HCT116 (cell line): ENCODE measurements at regions not wholly inside any gene's neighbourhood (a gene's known extent, or its start where the extent isn't known, plus 50 kb on each side); places are given as distances from the start of the nearest gene placed in this dataset.

Source experiments
- ATAC-seq: fragments of 200-7000 bp; cut with Tn5 transposase; 2 replicates; pipeline ENCODE4 v1.9.1; 2020; ENCODE audit warnings: mild to moderate bottlenecking, moderate library complexity
- BruUV-seq: library from RNA; stranded (reverse); fragments of 400-500 nt; replicated peaks from 2 replicates; lab custom pipeline; 2021; lab: Mats Ljungman, UMichigan
- CTCF ChIA-PET: fragments of 300-600 bp; sonication (Branson Sonifier 250); formaldehyde crosslinking; loops from one replicate; lab custom pipeline; 2021; ENCODE audit warnings: antibody characterized with exemption; lab: Charles Lee
- POLR2A ChIA-PET: fragments of 300-600, 350-600 bp; sonication (Branson Sonifier 250); formaldehyde crosslinking; loops from one replicate; lab custom pipeline; 2021; ENCODE audit warnings: antibody characterized with exemption; lab: Charles Lee
- RAD21 ChIA-PET, 2 experiments: fragments of 300-600 bp; sonication (Branson Sonifier 250); formaldehyde crosslinking; loops; one replicate each; lab custom pipeline; 2023; ENCODE audit warnings: low total read pairs in 2 of 2; ENCODE audit not compliant: uncharacterized antibody in 2 of 2, unreplicated experiment in 2 of 2, low non-redundant PET in 1 of 2; lab: Charles Lee
- DNase-seq: peaks from one replicate; pipeline ENCODE4 v3.0.0-alpha.2; 2010; ENCODE audit warnings: low read depth, low spot score
- H2AFZ ChIP-seq: fragments of 200-600 bp; shearing (Covaris generic), sonication (generic); 2 replicates; pipeline ENCODE4 v1.6.1; 2017; ENCODE audit warnings: low read depth, mixed run types, mixed read lengths, antibody characterized with exemption, low read length; ENCODE audit not compliant: poor library complexity, severe bottlenecking
- H3K27ac ChIP-seq: 2 replicates; pipeline ENCODE4 v1.5.1; 2012; ENCODE audit warnings: low read depth, low read length
- H3K27me3 ChIP-seq: fragments of 200-600 bp; sonication (generic); 2 replicates; pipeline ENCODE4 v1.6.1; 2016; ENCODE audit warnings: mixed run types, low read length, mixed read lengths; ENCODE audit not compliant: insufficient read depth
- H3K36me3 ChIP-seq, 2 experiments: fragments of 200-500 bp in 1 of 2; fragments of 200-600 bp in 1 of 2; sonication (Bioruptor generic) in 1 of 2; sonication (generic) in 1 of 2; 2 replicates each; pipeline versions ENCODE4 v1.5.1 to v1.6.1; 2014 to 2016; ENCODE audit warnings: low read length in 2 of 2, inconsistent platforms in 1 of 2, mixed read lengths in 1 of 2, mixed run types in 1 of 2; ENCODE audit not compliant: insufficient read depth in 2 of 2, control insufficient read depth in 1 of 2
- H3K4me1 ChIP-seq, 2 experiments: fragments of 200-600 bp in 1 of 2; sonication (generic) in 1 of 2; 2 replicates each; pipeline versions ENCODE4 v1.5.1 to v1.6.1; 2012 to 2017; ENCODE audit warnings: low read length in 2 of 2, inconsistent platforms in 1 of 2, mild to moderate bottlenecking in 1 of 2, mixed read lengths in 1 of 2, mixed run types in 1 of 2, moderate library complexity in 1 of 2; ENCODE audit not compliant: insufficient read depth in 2 of 2, control insufficient read depth in 1 of 2
- H3K4me2 ChIP-seq: fragments of 200-600 bp; sonication (generic); 2 replicates; pipeline ENCODE4 v1.6.1; 2017; ENCODE audit warnings: mixed run types, low read length, mixed read lengths
- H3K4me3 ChIP-seq, 2 experiments: fragments of 200-600 bp in 1 of 2; sonication (generic) in 1 of 2; replicated peaks in 1 of 2; 2 replicates each; pipeline ENCODE4 v1.5.1; 2011 to 2016; ENCODE audit warnings: low read length in 2 of 2, control low read depth in 1 of 2, low read depth in 1 of 2, mild to moderate bottlenecking in 1 of 2, mixed read lengths in 1 of 2, mixed run types in 1 of 2
- H3K79me2 ChIP-seq: fragments of 200-600 bp; sonication (generic); 2 replicates; pipeline ENCODE4 v1.6.1; 2017; ENCODE audit warnings: mild to moderate bottlenecking, mixed run types, low read length, moderate library complexity, mixed read lengths; ENCODE audit not compliant: insufficient read depth
- H3K9ac ChIP-seq: fragments of 200-600 bp; sonication (generic); 2 replicates; pipeline ENCODE4 v1.6.1; 2016; ENCODE audit warnings: low read length, mixed read lengths
- H3K9me2 ChIP-seq: fragments of 200-600 bp; sonication (generic), shearing (Covaris generic); 2 replicates; pipeline ENCODE4 v1.6.1; 2017; ENCODE audit warnings: mixed run types, mild to moderate bottlenecking, moderate library complexity; ENCODE audit not compliant: insufficient read depth
- H3K9me3 ChIP-seq, 2 experiments: fragments of 200-500 bp in 1 of 2; fragments of 200-600 bp in 1 of 2; sonication (Bioruptor generic) in 1 of 2; sonication (generic) in 1 of 2; 2 replicates each; pipeline ENCODE4 v1.6.1; 2014 to 2017; ENCODE audit warnings: low read length in 2 of 2, mixed read lengths in 2 of 2, inconsistent platforms in 1 of 2, low read depth in 1 of 2, mild to moderate bottlenecking in 1 of 2, mixed run types in 1 of 2, moderate library complexity in 1 of 2; ENCODE audit not compliant: control insufficient read depth in 1 of 2, insufficient read depth in 1 of 2
- H4K20me1 ChIP-seq: fragments of 200-600 bp; sonication (generic), shearing (Covaris generic); 2 replicates; pipeline ENCODE4 v1.6.1; 2017; ENCODE audit warnings: mixed run types, mild to moderate bottlenecking, moderate library complexity; ENCODE audit not compliant: insufficient read depth
- ATF3 ChIP-seq: IDR thresholded peaks from 2 replicates; pipeline ENCODE4 v1.6.1; 2012
- CBX3 ChIP-seq: IDR thresholded peaks from 2 replicates; pipeline ENCODE4 v1.6.1; 2012; ENCODE audit warnings: low read depth
- CEBPB ChIP-seq: IDR thresholded peaks from 2 replicates; pipeline ENCODE4 v1.6.1; 2012; ENCODE audit warnings: low read depth
- CTCF ChIP-seq, 3 experiments: fragments of 200-600 bp in 1 of 3; sonication (generic) in 1 of 3; IDR thresholded peaks in 2 of 3; conservative IDR thresholded peaks in 1 of 3; 2 replicates each; pipeline ENCODE4 v1.5.1; 2012 to 2017; ENCODE audit warnings: low read depth in 2 of 3, low read length in 2 of 3, antibody characterized with exemption in 1 of 3, borderline replicate concordance in 1 of 3, control low read depth in 1 of 3, mild to moderate bottlenecking in 1 of 3, mixed read lengths in 1 of 3, mixed run types in 1 of 3, moderate library complexity in 1 of 3; ENCODE audit not compliant: insufficient read depth in 1 of 3
- ELF1 ChIP-seq: IDR thresholded peaks from 2 replicates; pipeline ENCODE4 v1.6.1; 2012; ENCODE audit warnings: low read depth, borderline replicate concordance
- EZH2 ChIP-seq: fragments of 200-600 bp; sonication (generic); IDR thresholded peaks from 2 replicates; pipeline ENCODE4 v1.6.1; 2017; ENCODE audit warnings: antibody characterized with exemption, mixed run types
- FOSL1 ChIP-seq: IDR thresholded peaks from 2 replicates; pipeline ENCODE4 v1.6.1; 2012; ENCODE audit warnings: low read depth
- JUND ChIP-seq: IDR thresholded peaks from 2 replicates; pipeline ENCODE4 v1.6.1; 2012
- MAX ChIP-seq: IDR thresholded peaks from 2 replicates; pipeline ENCODE4 v1.6.1; 2012
- POLR2A ChIP-seq: IDR thresholded peaks from 2 replicates; pipeline ENCODE4 v1.7.0; 2011; ENCODE audit warnings: borderline replicate concordance; ENCODE audit not compliant: insufficient read depth, insufficient read length; ENCODE audit errors: extremely low read depth
- POLR2AphosphoS5 ChIP-seq: IDR thresholded peaks from 2 replicates; pipeline ENCODE4 v1.6.1; 2011; ENCODE audit warnings: mild to moderate bottlenecking, low read depth, low read length, moderate library complexity
- REST ChIP-seq: IDR thresholded peaks from 2 replicates; pipeline ENCODE4 v1.6.1; 2012; ENCODE audit warnings: low read depth
- SIN3A ChIP-seq: IDR thresholded peaks from 2 replicates; pipeline ENCODE4 v1.6.1; 2012; ENCODE audit warnings: low read depth
- SP1 ChIP-seq: IDR thresholded peaks from 2 replicates; pipeline ENCODE4 v1.6.1; 2012; ENCODE audit warnings: low read depth
- SRF ChIP-seq: IDR thresholded peaks from 2 replicates; pipeline ENCODE4 v1.6.1; 2012; ENCODE audit warnings: low read depth
- TCF7L2 ChIP-seq: IDR thresholded peaks from 2 replicates; pipeline ENCODE4 v1.7.0; 2011; ENCODE audit warnings: borderline replicate concordance, inconsistent platforms; ENCODE audit not compliant: insufficient read depth, insufficient read length; ENCODE audit errors: extremely low read depth
- YY1 ChIP-seq: IDR thresholded peaks from 2 replicates; pipeline ENCODE4 v1.6.1; 2011; ENCODE audit warnings: low read length, low read depth, moderate library complexity, mild to moderate bottlenecking; ENCODE audit not compliant: insufficient replicate concordance; ENCODE audit errors: extremely low read depth
- ZBTB33 ChIP-seq: IDR thresholded peaks from 2 replicates; pipeline ENCODE4 v1.6.1; 2011; ENCODE audit warnings: mild to moderate bottlenecking, low read length, moderate library complexity; ENCODE audit not compliant: insufficient replicate concordance; ENCODE audit errors: extremely low read depth
- ZFX ChIP-seq: fragments of 450-650 bp; IDR thresholded peaks from 2 replicates; pipeline ENCODE4 v1.6.1; 2017
- ZNF274 ChIP-seq: fragments of 200-500 bp; sonication (Bioruptor generic); IDR thresholded peaks from 2 replicates; pipeline ENCODE4 v1.6.1; 2014; ENCODE audit warnings: mild to moderate bottlenecking, low read depth, low read length, inconsistent platforms
- intact Hi-C: fragments of 100-400 bp; cut with micrococcal nuclease; formaldehyde crosslinking; loops from 2 replicates; pipeline ENCODE4 v1.10.0; 2022

GRCh38 chr17:34125010-34125409 is 130.1 kb upstream of the CCL2 start:
- no peaks in the 10 kb centered on the region for H4K20me1 ChIP-seq
- peaks cover 0 to 3% of the 10 kb centered on the region in 2 experiments; a peak in 1 of 4 replicates for H3K9me3 ChIP-seq
- no peaks in the 10 kb centered on the region for H3K79me2 ChIP-seq
- no peak overlapping the region for H3K27ac ChIP-seq
- TF ChIP-seq ZNF274 (no peak), ELF1 (no peak), SP1 (no peak), POLR2A (no peak), SIN3A (no peak), TCF7L2 (no peak), POLR2AphosphoS5 (no peak), EZH2 (no peak), CBX3 (no peak), CEBPB (no peak), YY1 (no peak), FOSL1 (no peak), JUND (no peak), ATF3 (no peak), ZFX (no peak), ZBTB33 (no peak), REST (no peak), CTCF (IDR thresholded peaks at IDR 0.05 in 2 of 3, conservative IDR thresholded peaks at IDR 0.05 in 1 of 3; ENCODE audit: borderline replicate concordance in 1 of 3, insufficient read depth in 1 of 3, low read depth in 2 of 3, low read length in 2 of 3) (no peak), SRF (no peak), MAX (no peak)
- H3K4me1 ChIP-seq, result no peaks in the 10 kb centered on the region
- no peak for ATAC-seq
- ChIA-PET CTCF (no interaction called here), POLR2A (no interaction called here), RAD21 (no interaction called here)
- H3K36me3 ChIP-seq, result no peaks in the 10 kb centered on the region
- no peak overlapping the region for H3K9ac ChIP-seq
- DNase-seq, result no peak
- no peaks in the 10 kb centered on the region for H3K9me2 ChIP-seq
- no peak overlapping the region for H3K4me2 ChIP-seq
- no TSS peak for BruUV-seq
- no peak overlapping the region for H2AFZ ChIP-seq
- intact Hi-C loops, result no loop called here
- no peak overlapping the region for H3K4me3 ChIP-seq
- no peaks in the 10 kb centered on the region for H3K27me3 ChIP-seq
